ENCODE measurements at regions not wholly inside any gene's neighbourhood (a gene's known extent, or its start where the extent isn't known, plus 50 kb on each side); places are given as distances from the start of the nearest gene placed in this dataset.

DNA sequence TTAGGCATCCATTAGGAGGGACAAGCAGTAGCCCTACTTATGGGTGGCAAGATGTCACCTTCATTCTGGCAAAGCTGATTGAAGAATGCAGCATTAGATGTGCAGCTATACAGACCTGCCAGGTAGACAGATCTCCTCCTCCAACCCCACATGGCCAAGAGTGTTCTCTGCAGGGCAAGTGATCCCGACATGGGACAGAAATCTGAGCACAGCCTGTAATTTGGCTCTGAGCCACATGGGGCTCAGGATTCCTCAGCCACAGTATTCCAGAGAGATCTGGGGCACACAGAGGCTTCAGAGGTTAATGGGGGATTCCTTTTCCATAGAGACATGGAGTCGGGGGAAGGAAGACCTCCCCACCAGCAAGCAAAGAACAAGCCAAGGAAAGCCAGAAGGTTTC, 58.7 kb upstream of the GDF10 start:
- DNase-seq (no peak), ATAC-seq (no peak)
- H3K36me3 ChIP-seq (ENCODE audit: low read depth, low read length) = no peaks in the 10 kb centered on the region
- no peak overlapping the region for H3K4me2 ChIP-seq (ENCODE audit: low read length)
- H3K9me2 ChIP-seq (replicated peaks; ENCODE audit: low read length) = no peaks in the 10 kb centered on the region
- peaks cover 22% of the 10 kb centered on the region; the same call in 1 of the 2 replicates for H3K27me3 ChIP-seq (ENCODE audit: low read length)
- H3K9ac ChIP-seq (ENCODE audit: low read length) = no peak overlapping the region
- CTCF ChIA-PET = no interaction called here
- no TSS peak for BruUV-seq (replicated peaks)
- H3F3A ChIP-seq (ENCODE audit: low read length, unreplicated experiment) = no peaks in the 10 kb centered on the region
- no peak overlapping the region for H3K4me3 ChIP-seq (ENCODE audit: low read length)
- no peak overlapping the region for H2AFZ ChIP-seq (ENCODE audit: low read length)
- TF ChIP-seq, protein P1, sequence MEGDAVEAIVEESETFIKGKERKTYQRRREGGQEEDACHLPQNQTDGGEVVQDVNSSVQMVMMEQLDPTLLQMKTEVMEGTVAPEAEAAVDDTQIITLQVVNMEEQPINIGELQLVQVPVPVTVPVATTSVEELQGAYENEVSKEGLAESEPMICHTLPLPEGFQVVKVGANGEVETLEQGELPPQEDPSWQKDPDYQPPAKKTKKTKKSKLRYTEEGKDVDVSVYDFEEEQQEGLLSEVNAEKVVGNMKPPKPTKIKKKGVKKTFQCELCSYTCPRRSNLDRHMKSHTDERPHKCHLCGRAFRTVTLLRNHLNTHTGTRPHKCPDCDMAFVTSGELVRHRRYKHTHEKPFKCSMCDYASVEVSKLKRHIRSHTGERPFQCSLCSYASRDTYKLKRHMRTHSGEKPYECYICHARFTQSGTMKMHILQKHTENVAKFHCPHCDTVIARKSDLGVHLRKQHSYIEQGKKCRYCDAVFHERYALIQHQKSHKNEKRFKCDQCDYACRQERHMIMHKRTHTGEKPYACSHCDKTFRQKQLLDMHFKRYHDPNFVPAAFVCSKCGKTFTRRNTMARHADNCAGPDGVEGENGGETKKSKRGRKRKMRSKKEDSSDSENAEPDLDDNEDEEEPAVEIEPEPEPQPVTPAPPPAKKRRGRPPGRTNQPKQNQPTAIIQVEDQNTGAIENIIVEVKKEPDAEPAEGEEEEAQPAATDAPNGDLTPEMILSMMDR (conservative IDR thresholded peaks at IDR 0.05; ENCODE audit: low read depth, low read length) = no peak
- TF ChIP-seq EZH2phosphoT487 (IDR thresholded peaks at IDR 0.05; ENCODE audit: borderline replicate concordance, low read length) (no peak), EZH2 (IDR thresholded peaks at IDR 0.05; ENCODE audit: low read length, unreplicated experiment) (no peak)
- no peak overlapping the region for H3K27ac ChIP-seq (ENCODE audit: low read length)
- no peaks in the 10 kb centered on the region for H3K4me1 ChIP-seq (ENCODE audit: insufficient read depth, low read length)
- H3K9me3 ChIP-seq (ENCODE audit: low read length) = no peaks in the 10 kb centered on the region
- H3K79me2 ChIP-seq (ENCODE audit: low read length) = no peaks in the 10 kb centered on the region
- POLR2A ChIA-PET (ENCODE audit: unreplicated experiment) = no interaction called here
- no peaks in the 10 kb centered on the region for H4K20me1 ChIP-seq (ENCODE audit: low read length)
- intact Hi-C loops (cut with micrococcal nuclease) = no loop called here

DNA sequence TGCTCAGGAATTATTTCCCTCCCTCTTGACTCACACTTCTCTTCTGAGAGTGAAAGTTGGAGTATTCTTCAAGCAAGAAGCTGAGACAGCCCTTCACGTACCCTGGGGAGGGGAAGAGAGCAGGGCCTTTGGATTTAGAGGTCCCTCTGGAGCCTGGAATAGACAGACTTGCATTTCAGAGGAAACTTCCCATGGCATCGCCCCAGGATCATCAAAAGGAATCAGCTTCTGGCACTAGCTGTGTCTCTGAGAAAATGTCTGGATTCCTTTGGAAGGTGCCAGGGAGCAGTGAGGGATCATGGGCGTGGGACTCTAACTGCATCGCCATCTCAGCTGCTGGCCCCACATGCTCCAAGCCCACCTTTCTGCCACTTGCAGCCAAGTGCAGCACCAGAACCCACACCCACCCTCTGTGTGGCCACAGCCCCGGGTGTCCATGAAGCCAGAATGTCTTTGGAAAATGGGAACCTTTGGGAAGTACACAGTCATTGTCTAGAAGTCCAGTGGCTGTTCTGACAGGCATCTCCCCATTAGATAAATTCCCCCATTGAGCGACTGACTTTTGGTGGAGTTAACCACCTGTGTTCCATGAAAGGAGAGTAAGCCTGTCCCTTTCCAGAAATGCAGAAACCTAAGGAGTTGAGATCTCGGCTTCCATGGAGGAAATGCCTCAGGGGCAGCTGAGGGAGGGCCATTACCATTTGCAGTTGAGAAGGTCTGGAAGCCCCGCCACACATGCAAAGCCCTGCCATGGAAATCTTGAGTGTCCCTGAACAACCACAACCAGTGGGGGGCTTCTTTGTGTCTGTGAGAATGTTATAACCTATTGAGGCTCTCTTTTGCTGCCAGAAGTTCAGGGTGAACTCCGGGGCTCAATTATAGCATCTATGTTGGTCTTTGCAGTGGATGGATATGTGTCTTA, 57.8 kb upstream of the GDF10 start:
- H3F3A ChIP-seq (ENCODE audit: low read length, unreplicated experiment) = no peaks in the 10 kb centered on the region
- no peaks in the 10 kb centered on the region for H3K4me1 ChIP-seq (ENCODE audit: insufficient read depth, low read length)
- TF ChIP-seq EZH2 (IDR thresholded peaks at IDR 0.05; ENCODE audit: low read length, unreplicated experiment) = no peak
- no peak for TF ChIP-seq EZH2phosphoT487 (IDR thresholded peaks at IDR 0.05; ENCODE audit: borderline replicate concordance, low read length)
- TF ChIP-seq, protein P1 (conservative IDR thresholded peaks at IDR 0.05; ENCODE audit: low read depth, low read length) = no peak
- CTCF ChIA-PET = no interaction called here
- intact Hi-C loops (cut with micrococcal nuclease) = no loop called here
- no peaks in the 10 kb centered on the region for H4K20me1 ChIP-seq (ENCODE audit: low read length)
- no peak for ATAC-seq
- no peak overlapping the region for H2AFZ ChIP-seq (ENCODE audit: low read length)
- no peaks in the 10 kb centered on the region for H3K9me2 ChIP-seq (replicated peaks; ENCODE audit: low read length)
- peaks cover 22% of the 10 kb centered on the region; the same call in 1 of the 2 replicates for H3K27me3 ChIP-seq (ENCODE audit: low read length)
- no peaks in the 10 kb centered on the region for H3K36me3 ChIP-seq (ENCODE audit: low read depth, low read length)
- no peak overlapping the region for H3K4me3 ChIP-seq (ENCODE audit: low read length)
- H3K27ac ChIP-seq (ENCODE audit: low read length) = no peak overlapping the region
- DNase-seq = no peak
- POLR2A ChIA-PET (ENCODE audit: unreplicated experiment) = no interaction called here
- BruUV-seq (replicated peaks) = no TSS peak
- no peaks in the 10 kb centered on the region for H3K9me3 ChIP-seq (ENCODE audit: low read length)
- H3K4me2 ChIP-seq (ENCODE audit: low read length) = no peak overlapping the region
- H3K9ac ChIP-seq (ENCODE audit: low read length) = no peak overlapping the region
- no peaks in the 10 kb centered on the region for H3K79me2 ChIP-seq (ENCODE audit: low read length)

DNA sequence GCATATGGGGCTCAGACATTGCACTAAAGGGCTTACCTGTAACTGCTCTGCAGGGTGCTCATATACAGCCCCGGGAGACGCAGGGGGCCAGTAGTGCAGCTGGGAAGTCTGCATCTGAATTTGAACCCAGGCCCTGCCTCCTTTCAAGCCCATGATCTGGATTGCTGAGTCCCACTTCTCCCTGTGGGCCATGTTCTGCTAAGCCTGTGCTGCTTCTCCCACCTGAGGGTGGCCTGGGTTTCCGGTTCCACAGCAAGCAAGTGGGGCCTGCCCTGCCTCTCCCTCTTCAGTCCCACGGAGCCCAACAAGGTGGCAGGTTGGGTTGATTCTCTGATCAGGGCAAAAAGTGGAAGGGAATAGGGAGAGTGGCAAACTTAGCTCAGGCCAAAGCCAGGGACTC, 56.6 kb upstream of the GDF10 start:
- Histone ChIP-seq H3K27ac (ENCODE audit: low read length) (no peak overlapping the region), H3K4me1 (ENCODE audit: insufficient read depth, low read length) (no peaks in the 10 kb centered on the region), H3F3A (ENCODE audit: low read length, unreplicated experiment) (no peaks in the 10 kb centered on the region), H3K27me3 (ENCODE audit: low read length) (peaks cover 22% of the 10 kb centered on the region; the same call in 1 of the 2 replicates), H3K79me2 (ENCODE audit: low read length) (no peaks in the 10 kb centered on the region), H3K9ac (ENCODE audit: low read length) (no peak overlapping the region), H2AFZ (ENCODE audit: low read length) (no peak overlapping the region), H3K4me2 (ENCODE audit: low read length) (no peak overlapping the region), H4K20me1 (ENCODE audit: low read length) (no peaks in the 10 kb centered on the region), H3K4me3 (ENCODE audit: low read length) (no peak overlapping the region), H3K9me3 (ENCODE audit: low read length) (no peaks in the 10 kb centered on the region), H3K9me2 (replicated peaks; ENCODE audit: low read length) (no peaks in the 10 kb centered on the region), H3K36me3 (ENCODE audit: low read depth, low read length) (no peaks in the 10 kb centered on the region)
- CTCF ChIA-PET = no interaction called here
- DNase-seq (no peak), ATAC-seq (no peak)
- no TSS peak for BruUV-seq (replicated peaks)
- POLR2A ChIA-PET (ENCODE audit: unreplicated experiment) = no interaction called here
- intact Hi-C loops (cut with micrococcal nuclease) = no loop called here
- no peak for TF ChIP-seq EZH2phosphoT487 (IDR thresholded peaks at IDR 0.05; ENCODE audit: borderline replicate concordance, low read length)
- TF ChIP-seq, protein P1 (conservative IDR thresholded peaks at IDR 0.05; ENCODE audit: low read depth, low read length) = no peak
- TF ChIP-seq EZH2 (IDR thresholded peaks at IDR 0.05; ENCODE audit: low read length, unreplicated experiment) = no peak
